ENCODE measurements at regions not wholly inside any gene's neighbourhood (a gene's known extent, or its start where the extent isn't known, plus 50 kb on each side); places are given as distances from the start of the nearest gene placed in this dataset.

DNA sequence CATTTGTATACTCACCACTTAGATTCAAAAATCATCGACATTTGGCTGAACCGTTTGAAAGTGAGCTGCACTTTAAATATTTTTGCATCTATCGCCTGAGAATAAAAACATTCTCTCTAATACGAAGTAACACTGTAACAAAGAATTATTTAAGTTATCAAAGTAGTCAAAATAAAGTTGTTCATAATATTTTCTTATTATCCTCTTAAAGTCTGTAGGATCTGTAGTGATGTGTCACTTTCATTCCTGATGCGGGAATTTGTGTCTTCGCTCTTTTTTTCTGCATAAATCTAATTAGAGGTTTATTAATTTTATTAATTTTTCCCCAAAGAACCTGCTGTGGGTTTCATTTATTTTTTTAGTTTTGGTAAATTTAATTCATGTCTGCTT is 74.8 kb downstream of the ETS2 start:
- TF ChIP-seq POLR2AphosphoS5 (IDR thresholded peaks at IDR 0.05) (no peak), POLR2A (IDR thresholded peaks at IDR 0.05) (no peak)
- TF ChIP-seq, protein P1, sequence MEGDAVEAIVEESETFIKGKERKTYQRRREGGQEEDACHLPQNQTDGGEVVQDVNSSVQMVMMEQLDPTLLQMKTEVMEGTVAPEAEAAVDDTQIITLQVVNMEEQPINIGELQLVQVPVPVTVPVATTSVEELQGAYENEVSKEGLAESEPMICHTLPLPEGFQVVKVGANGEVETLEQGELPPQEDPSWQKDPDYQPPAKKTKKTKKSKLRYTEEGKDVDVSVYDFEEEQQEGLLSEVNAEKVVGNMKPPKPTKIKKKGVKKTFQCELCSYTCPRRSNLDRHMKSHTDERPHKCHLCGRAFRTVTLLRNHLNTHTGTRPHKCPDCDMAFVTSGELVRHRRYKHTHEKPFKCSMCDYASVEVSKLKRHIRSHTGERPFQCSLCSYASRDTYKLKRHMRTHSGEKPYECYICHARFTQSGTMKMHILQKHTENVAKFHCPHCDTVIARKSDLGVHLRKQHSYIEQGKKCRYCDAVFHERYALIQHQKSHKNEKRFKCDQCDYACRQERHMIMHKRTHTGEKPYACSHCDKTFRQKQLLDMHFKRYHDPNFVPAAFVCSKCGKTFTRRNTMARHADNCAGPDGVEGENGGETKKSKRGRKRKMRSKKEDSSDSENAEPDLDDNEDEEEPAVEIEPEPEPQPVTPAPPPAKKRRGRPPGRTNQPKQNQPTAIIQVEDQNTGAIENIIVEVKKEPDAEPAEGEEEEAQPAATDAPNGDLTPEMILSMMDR (IDR thresholded peaks at IDR 0.05 in 8 of 11, conservative IDR thresholded peaks at IDR 0.05 in 3 of 11) = no peak
